Progenitor cell of endocrine pancreas (in vitro differentiated cells): ENCODE measurements at regions not wholly inside any gene's neighbourhood (a gene's known extent, or its start where the extent isn't known, plus 50 kb on each side); places are given as distances from the start of the nearest gene placed in this dataset.

Experiments used
- DNase-seq: peaks from one replicate; pipeline ENCODE4 v3.0.0; 2021; ENCODE audit warnings: low spot score; ENCODE audit not compliant: unreplicated experiment
- H3K27ac Mint-ChIP-seq: 2 replicates; pipeline ENCODE4 v1.8.0; 2021; ENCODE audit warnings: mild to moderate bottlenecking, moderate library complexity, mixed read lengths
- H3K27me3 Mint-ChIP-seq: 2 replicates; pipeline ENCODE4 v1.8.0; 2021; ENCODE audit warnings: mixed read lengths
- H3K36me3 Mint-ChIP-seq: 2 replicates; pipeline ENCODE4 v1.8.0; 2022; ENCODE audit warnings: mixed read lengths; ENCODE audit not compliant: insufficient read depth
- H3K4me1 Mint-ChIP-seq: 2 replicates; pipeline ENCODE4 v1.8.0; 2021; ENCODE audit warnings: low read depth, mixed read lengths
- H3K4me3 Mint-ChIP-seq: 2 replicates; pipeline ENCODE4 v1.8.0; 2021; ENCODE audit warnings: low read depth, mild to moderate bottlenecking, moderate library complexity, mixed read lengths
- H3K9me3 Mint-ChIP-seq: 2 replicates; pipeline ENCODE4 v1.8.0; 2021; ENCODE audit warnings: low read depth, mixed read lengths
- TF ChIP-seq, protein P1 (sequence below): fragments of 200-600 bp; sonication (generic); IDR thresholded peaks from one replicate; pipeline ENCODE4 v1.5.0; 2021; ENCODE audit warnings: antibody characterized with exemption, mild to moderate bottlenecking; ENCODE audit not compliant: unreplicated experiment

DNA sequence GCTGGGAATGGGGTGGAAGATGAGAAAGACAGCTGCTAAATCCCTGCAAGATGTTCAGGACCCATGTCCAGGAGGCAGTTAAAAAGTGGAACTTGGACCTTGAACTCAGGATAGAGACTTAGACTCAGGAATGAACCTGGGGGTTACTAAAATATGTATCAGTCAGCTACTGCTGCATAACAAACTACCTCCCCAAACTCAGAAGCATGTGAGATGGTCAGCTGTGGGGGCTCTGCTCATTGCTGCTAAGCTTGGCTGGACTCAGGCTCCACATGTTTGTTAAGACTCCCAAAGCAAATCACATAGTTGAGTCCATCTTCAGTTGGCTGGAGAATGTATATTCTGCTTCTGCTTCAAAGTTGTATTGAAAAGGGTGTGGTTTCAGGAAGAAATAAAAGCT is 61.4 kb upstream of the COPS8 start:
- no peaks in the 10 kb centered on the region for H3K36me3 Mint-ChIP-seq
- no peak overlapping the region for H3K4me3 Mint-ChIP-seq
- TF ChIP-seq, protein P1, sequence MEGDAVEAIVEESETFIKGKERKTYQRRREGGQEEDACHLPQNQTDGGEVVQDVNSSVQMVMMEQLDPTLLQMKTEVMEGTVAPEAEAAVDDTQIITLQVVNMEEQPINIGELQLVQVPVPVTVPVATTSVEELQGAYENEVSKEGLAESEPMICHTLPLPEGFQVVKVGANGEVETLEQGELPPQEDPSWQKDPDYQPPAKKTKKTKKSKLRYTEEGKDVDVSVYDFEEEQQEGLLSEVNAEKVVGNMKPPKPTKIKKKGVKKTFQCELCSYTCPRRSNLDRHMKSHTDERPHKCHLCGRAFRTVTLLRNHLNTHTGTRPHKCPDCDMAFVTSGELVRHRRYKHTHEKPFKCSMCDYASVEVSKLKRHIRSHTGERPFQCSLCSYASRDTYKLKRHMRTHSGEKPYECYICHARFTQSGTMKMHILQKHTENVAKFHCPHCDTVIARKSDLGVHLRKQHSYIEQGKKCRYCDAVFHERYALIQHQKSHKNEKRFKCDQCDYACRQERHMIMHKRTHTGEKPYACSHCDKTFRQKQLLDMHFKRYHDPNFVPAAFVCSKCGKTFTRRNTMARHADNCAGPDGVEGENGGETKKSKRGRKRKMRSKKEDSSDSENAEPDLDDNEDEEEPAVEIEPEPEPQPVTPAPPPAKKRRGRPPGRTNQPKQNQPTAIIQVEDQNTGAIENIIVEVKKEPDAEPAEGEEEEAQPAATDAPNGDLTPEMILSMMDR = no peak
- H3K27me3 Mint-ChIP-seq = peaks cover 14% of the 10 kb centered on the region
- DNase-seq = no peak
- H3K4me1 Mint-ChIP-seq = no peaks in the 10 kb centered on the region
- no peak overlapping the region for H3K27ac Mint-ChIP-seq
- no peaks in the 10 kb centered on the region for H3K9me3 Mint-ChIP-seq

DNA sequence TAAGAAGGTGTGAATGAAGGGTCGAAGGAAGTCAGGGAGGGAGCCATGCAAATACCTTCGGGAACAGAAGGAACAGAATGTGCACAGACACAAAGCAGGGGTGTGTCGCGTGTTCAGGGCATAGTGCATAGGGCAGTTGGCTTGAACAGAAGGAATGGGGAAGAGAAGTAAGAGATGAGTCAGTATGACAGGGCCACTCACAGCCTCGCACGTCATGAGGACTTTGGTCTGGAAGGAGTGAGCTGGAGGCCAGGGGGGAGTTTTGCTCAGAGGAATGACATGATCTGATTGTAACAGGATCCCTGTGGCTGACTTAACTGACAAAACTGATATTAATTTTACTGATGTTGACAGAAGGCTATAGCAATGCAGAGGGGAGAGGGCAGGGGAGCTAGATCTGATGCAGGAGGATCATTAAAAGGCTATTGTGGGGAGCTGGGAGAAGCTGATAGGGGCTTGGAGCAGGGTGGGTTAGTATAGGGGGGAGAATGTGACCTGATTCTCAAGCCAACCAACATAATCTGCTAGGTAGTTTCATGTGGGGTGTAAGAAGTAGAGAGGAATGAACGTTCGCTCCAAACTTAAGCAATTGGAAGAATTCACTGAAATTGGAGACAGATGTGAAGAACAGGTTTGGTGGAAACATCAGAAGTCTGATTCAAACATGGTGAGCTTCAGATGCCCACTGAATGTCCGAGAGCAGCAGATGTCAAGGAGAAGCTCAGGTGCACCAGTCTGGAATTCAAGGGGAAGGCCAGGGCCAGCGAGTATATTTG is 60.4 kb upstream of the COPS8 start:
- H3K4me1 Mint-ChIP-seq = no peaks in the 10 kb centered on the region
- no peaks in the 10 kb centered on the region for H3K9me3 Mint-ChIP-seq
- TF ChIP-seq, protein P1 = no peak
- H3K36me3 Mint-ChIP-seq = no peaks in the 10 kb centered on the region
- H3K4me3 Mint-ChIP-seq = no peak overlapping the region
- H3K27ac Mint-ChIP-seq = no peak overlapping the region
- DNase-seq = no peak
- peaks cover 14% of the 10 kb centered on the region for H3K27me3 Mint-ChIP-seq

DNA sequence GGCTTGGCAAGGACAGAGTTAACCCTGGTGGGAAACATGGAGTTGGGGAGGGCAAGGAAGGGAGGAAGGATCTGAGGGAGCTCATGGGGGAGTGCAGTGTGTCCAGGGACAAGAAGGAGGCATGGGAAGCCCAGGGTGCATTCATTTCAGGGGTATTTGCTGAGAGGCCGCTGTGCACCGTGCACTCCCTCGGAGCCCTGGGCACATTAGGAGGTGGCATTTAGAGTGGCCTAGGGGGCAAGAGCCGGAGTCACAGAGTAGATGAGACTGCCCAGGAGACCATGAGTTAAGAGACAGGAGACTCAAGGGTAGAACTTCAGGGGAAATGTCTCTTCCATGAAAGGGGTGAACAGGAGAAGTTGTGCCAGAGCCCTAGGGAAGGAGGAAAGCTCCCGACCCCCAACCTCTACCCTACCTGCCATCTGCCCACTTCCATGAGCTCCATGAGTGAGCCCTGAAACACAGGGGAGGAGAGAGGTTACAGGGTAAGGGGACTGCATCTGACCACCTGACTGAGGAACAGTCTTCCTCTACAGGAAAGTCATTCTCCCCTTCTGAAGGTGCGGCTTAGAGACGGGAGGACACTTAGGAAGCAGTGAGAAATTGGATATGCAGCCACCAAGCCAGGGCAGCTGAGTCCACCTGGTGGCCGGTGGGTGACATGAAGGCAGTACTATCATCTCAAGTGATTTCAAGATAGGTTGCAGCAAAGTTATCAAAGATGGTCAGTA is 58.5 kb upstream of the COPS8 start:
- no peaks in the 10 kb centered on the region for H3K36me3 Mint-ChIP-seq
- no peaks in the 10 kb centered on the region for H3K9me3 Mint-ChIP-seq
- no peak overlapping the region for H3K27ac Mint-ChIP-seq
- no peaks in the 10 kb centered on the region for H3K4me1 Mint-ChIP-seq
- H3K4me3 Mint-ChIP-seq = no peak overlapping the region
- peaks cover 14% of the 10 kb centered on the region for H3K27me3 Mint-ChIP-seq
- peak; percentile 37 for DNase-seq
- TF ChIP-seq, protein P1 = peak; percentile 93

DNA sequence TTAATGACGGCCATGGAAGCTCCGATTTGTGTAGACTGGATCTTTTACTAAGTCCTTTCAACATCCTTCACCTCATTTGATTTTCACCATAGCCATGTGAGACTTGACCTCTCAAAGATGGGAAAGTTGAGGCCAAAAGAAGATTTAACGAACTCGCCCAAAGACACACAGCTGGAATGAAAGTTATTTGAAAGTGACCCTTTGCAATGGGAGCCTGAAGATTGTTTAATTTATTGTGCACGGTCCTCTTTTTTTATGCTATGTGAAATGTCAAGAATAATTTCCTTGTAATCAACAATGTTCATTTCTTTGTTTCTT is 58.0 kb upstream of the COPS8 start:
- Mint-ChIP-seq H3K27ac (no peak overlapping the region), H3K4me3 (no peak overlapping the region), H3K4me1 (no peaks in the 10 kb centered on the region), H3K9me3 (no peaks in the 10 kb centered on the region), H3K27me3 (peaks cover 15% of the 10 kb centered on the region), H3K36me3 (no peaks in the 10 kb centered on the region)
- TF ChIP-seq, protein P1 = no peak
- DNase-seq = no peak

DNA sequence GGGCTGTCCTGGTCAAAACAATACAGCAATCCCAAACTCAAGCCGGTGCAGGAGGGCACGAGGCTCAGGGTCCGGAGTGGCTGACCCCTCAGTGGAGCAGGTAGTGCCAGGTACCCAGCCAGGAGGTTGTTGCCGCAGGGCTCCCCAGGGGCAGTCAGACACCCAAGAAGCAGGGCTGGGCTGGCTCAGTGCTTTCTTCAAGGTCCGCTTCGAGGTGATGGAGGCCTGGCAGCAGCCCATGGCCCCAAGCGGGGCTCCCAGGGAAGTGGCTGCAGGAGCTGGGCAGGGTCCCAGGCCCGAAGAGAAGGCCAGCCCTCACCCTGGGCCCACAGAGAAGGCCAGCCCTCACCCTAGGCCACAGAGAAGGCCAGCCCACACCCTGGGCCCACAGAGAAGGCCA is 55.3 kb upstream of the COPS8 start:
- Mint-ChIP-seq H3K9me3 (no peaks in the 10 kb centered on the region), H3K27ac (no peak overlapping the region), H3K4me3 (no peak overlapping the region), H3K36me3 (no peaks in the 10 kb centered on the region), H3K4me1 (no peaks in the 10 kb centered on the region), H3K27me3 (peaks cover 11% of the 10 kb centered on the region)
- no peak for DNase-seq
- TF ChIP-seq, protein P1 = no peak
